Fibroblast of lung (primary cell): ENCODE measurements at regions not wholly inside any gene's neighbourhood (a gene's known extent, or its start where the extent isn't known, plus 50 kb on each side); places are given as distances from the start of the nearest gene placed in this dataset.

Source experiments
- DNase-seq, 2 donors: peaks; one replicate each; pipeline versions ENCODE4 v3.0.0 to v3.0.0-alpha.2; 2010; ENCODE audit warnings: low read depth in 2 of 2
- H2AFZ ChIP-seq: 2 replicates; pipeline ENCODE4 v1.5.1; 2012; ENCODE audit warnings: low read length, control low read depth, inconsistent platforms
- H3K27ac ChIP-seq: 2 replicates; pipeline ENCODE4 v1.5.1; 2011; ENCODE audit warnings: low read length, control low read depth; ENCODE audit not compliant: insufficient read depth
- H3K27me3 ChIP-seq: 2 replicates; pipeline ENCODE4 v1.5.1; 2011; ENCODE audit warnings: mild to moderate bottlenecking, low read length; ENCODE audit not compliant: control insufficient read depth, insufficient read depth
- H3K36me3 ChIP-seq: 2 replicates; pipeline ENCODE4 v1.5.1; 2011; ENCODE audit warnings: low read length; ENCODE audit not compliant: control insufficient read depth, insufficient read depth
- H3K4me1 ChIP-seq: 2 replicates; pipeline ENCODE4 v1.5.1; 2011; ENCODE audit warnings: low read length; ENCODE audit not compliant: control insufficient read depth, insufficient read depth; ENCODE audit errors: extremely low read depth
- H3K4me2 ChIP-seq: 2 replicates; pipeline ENCODE4 v1.5.1; 2011; ENCODE audit warnings: low read length, control low read depth; ENCODE audit not compliant: insufficient read depth; ENCODE audit errors: extremely low read depth
- H3K4me3 ChIP-seq, 4 experiments: fragments of 200-600 bp in 1 of 4; sonication (generic) in 1 of 4; replicated peaks in 1 of 4; 2 replicates each; pipeline ENCODE4 v1.5.1; 2011 to 2016; ENCODE audit warnings: low read length in 4 of 4, low read depth in 3 of 4, mild to moderate bottlenecking in 3 of 4, control low read depth in 2 of 4, inconsistent platforms in 1 of 4, mixed read lengths in 1 of 4; ENCODE audit not compliant: insufficient read depth in 1 of 4; ENCODE audit errors: control extremely low read depth in 1 of 4
- H3K79me2 ChIP-seq: 2 replicates; pipeline ENCODE4 v1.5.1; 2012; ENCODE audit warnings: mild to moderate bottlenecking, low read length, inconsistent platforms; ENCODE audit not compliant: control insufficient read depth, insufficient read depth
- H3K9ac ChIP-seq: 2 replicates; pipeline ENCODE4 v1.5.1; 2011; ENCODE audit warnings: mild to moderate bottlenecking, low read length, control low read depth; ENCODE audit not compliant: insufficient read depth
- H3K9me3 ChIP-seq: 2 replicates; pipeline ENCODE4 v1.5.1; 2012; ENCODE audit warnings: low read depth, low read length; ENCODE audit not compliant: control insufficient read depth, insufficient read depth
- H4K20me1 ChIP-seq: 2 replicates; pipeline ENCODE4 v1.5.1; 2011; ENCODE audit warnings: low read length; ENCODE audit not compliant: control insufficient read depth, insufficient read depth; ENCODE audit errors: extremely low read depth
- EZH2 ChIP-seq: IDR thresholded peaks from 2 replicates; pipeline ENCODE4 v1.5.1; 2012; ENCODE audit warnings: low read length, control low read depth, mild to moderate bottlenecking; ENCODE audit errors: missing control alignments
- TF ChIP-seq, protein P1 (sequence below), 2 donors: IDR thresholded peaks in 1 of 2; conservative IDR thresholded peaks in 1 of 2; 1 replicate in 1 of 2; 2 replicates in 1 of 2; pipeline ENCODE4 v1.5.1; 2011 to 2012; ENCODE audit warnings: low read length in 2 of 2, control low read depth in 1 of 2, inconsistent platforms in 1 of 2, low read depth in 1 of 2, mild to moderate bottlenecking in 1 of 2

DNA sequence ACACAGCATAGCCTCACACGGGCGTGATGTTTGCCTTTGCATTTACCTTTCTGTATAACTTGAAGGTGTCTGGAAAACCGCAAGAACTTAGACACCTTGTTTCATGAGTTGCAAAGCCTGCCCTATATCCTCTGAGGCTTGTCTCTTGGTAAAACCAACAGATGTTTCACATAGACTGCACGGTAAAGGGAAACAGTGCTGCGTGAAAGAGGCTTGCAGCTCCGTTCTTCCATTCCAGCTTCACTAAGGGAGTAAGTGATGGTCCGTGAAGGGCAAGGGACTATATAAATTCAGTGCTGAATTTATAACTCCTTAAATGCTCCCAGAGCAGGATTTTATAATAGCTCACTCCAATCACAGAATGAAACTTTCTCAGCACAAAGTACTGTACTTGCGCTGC, 360.5 kb downstream of the SOX11 start:
- Histone ChIP-seq H3K4me3 (no peak overlapping the region), H3K36me3 (no peaks in the 10 kb centered on the region), H3K79me2 (no peaks in the 10 kb centered on the region), H3K27me3 (no peaks in the 10 kb centered on the region), H4K20me1 (no peaks in the 10 kb centered on the region), H3K27ac (no peak overlapping the region), H3K4me1 (no peaks in the 10 kb centered on the region), H3K9me3 (no peaks in the 10 kb centered on the region), H3K9ac (no peak overlapping the region), H3K4me2 (no peak overlapping the region), H2AFZ (no peak overlapping the region)
- no peak for DNase-seq
- TF ChIP-seq, protein P1, sequence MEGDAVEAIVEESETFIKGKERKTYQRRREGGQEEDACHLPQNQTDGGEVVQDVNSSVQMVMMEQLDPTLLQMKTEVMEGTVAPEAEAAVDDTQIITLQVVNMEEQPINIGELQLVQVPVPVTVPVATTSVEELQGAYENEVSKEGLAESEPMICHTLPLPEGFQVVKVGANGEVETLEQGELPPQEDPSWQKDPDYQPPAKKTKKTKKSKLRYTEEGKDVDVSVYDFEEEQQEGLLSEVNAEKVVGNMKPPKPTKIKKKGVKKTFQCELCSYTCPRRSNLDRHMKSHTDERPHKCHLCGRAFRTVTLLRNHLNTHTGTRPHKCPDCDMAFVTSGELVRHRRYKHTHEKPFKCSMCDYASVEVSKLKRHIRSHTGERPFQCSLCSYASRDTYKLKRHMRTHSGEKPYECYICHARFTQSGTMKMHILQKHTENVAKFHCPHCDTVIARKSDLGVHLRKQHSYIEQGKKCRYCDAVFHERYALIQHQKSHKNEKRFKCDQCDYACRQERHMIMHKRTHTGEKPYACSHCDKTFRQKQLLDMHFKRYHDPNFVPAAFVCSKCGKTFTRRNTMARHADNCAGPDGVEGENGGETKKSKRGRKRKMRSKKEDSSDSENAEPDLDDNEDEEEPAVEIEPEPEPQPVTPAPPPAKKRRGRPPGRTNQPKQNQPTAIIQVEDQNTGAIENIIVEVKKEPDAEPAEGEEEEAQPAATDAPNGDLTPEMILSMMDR (conservative IDR thresholded peaks at IDR 0.05 in 1 of 2, IDR thresholded peaks at IDR 0.05 in 1 of 2; ENCODE audit: low read depth in 1 of 2, low read length in 2 of 2), result no peak
- no peak for TF ChIP-seq EZH2

DNA sequence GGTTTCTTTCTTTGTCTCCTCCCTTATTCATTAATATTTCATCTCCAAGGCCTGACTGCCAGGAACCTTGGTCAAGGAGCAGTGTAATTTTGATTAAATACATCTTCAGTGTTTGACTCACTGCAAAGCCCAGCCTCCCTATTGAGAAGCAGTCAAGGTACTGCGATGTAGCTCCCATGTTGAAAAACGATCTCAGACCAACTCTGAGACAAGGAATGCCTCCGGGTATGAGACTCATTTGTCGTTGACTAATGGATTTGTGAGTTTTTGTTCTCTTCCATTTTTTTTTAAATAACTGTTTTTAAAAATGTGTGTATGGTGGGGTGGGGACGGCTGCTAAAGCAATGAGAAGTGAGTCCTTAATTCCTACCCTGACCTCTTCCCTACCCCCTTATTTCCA, 361.6 kb downstream of the SOX11 start:
- Histone ChIP-seq H3K4me3 (no peak overlapping the region), H3K36me3 (no peaks in the 10 kb centered on the region), H3K4me2 (no peak overlapping the region), H3K4me1 (no peaks in the 10 kb centered on the region), H3K79me2 (no peaks in the 10 kb centered on the region), H3K27me3 (no peaks in the 10 kb centered on the region), H3K9ac (no peak overlapping the region), H3K9me3 (no peaks in the 10 kb centered on the region), H2AFZ (no peak overlapping the region), H4K20me1 (no peaks in the 10 kb centered on the region), H3K27ac (no peak overlapping the region)
- TF ChIP-seq EZH2, result no peak
- TF ChIP-seq, protein P1 (conservative IDR thresholded peaks at IDR 0.05 in 1 of 2, IDR thresholded peaks at IDR 0.05 in 1 of 2; ENCODE audit: low read depth in 1 of 2, low read length in 2 of 2), result no peak
- no peak for DNase-seq

DNA sequence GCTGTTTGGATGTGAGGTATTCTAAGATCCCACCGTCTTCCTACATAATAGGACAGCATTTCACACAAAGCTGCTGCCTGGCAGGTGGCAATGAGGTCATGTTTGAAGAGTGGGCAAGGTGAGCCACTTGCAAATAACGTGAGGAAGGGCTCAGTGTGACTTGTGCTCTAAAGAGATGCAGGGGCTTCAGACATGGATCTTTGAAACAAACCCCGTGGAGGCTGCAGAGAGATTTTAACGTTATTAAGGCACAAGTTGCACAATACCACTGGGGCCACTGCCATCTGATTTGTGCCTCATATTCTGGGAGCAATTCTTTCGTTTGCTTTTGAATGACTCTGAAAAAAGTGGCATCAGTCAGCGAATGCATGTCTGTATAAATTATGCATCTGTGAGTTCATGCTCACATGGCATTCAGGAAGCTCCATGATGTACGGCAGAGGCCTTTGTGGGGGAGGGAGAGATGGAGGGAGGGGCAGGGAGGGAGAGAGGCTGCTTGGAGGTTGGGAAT, 362.0 kb downstream of the SOX11 start:
- no peaks in the 10 kb centered on the region for H3K36me3 ChIP-seq
- DNase-seq, result no peak
- H3K4me3 ChIP-seq, result no peak overlapping the region
- TF ChIP-seq EZH2, result no peak
- TF ChIP-seq, protein P1 (conservative IDR thresholded peaks at IDR 0.05 in 1 of 2, IDR thresholded peaks at IDR 0.05 in 1 of 2; ENCODE audit: low read depth in 1 of 2, low read length in 2 of 2), result no peak
- H3K27me3 ChIP-seq, result no peaks in the 10 kb centered on the region
- H3K27ac ChIP-seq, result no peak overlapping the region
- no peak overlapping the region for H3K9ac ChIP-seq
- H2AFZ ChIP-seq, result no peak overlapping the region
- H3K4me2 ChIP-seq, result no peak overlapping the region
- H3K9me3 ChIP-seq, result no peaks in the 10 kb centered on the region
- H3K79me2 ChIP-seq, result no peaks in the 10 kb centered on the region
- no peaks in the 10 kb centered on the region for H4K20me1 ChIP-seq
- H3K4me1 ChIP-seq, result no peaks in the 10 kb centered on the region
